ENCODE measurements at regions not wholly inside any gene's neighbourhood (a gene's known extent, or its start where the extent isn't known, plus 50 kb on each side); places are given as distances from the start of the nearest gene placed in this dataset.

GRCh38 chr3:10629671-10630040 lies 124.3 kb upstream of the ATP2B2 start:
- TF ChIP-seq POLR2A (IDR thresholded peaks at IDR 0.05; ENCODE audit: borderline replicate concordance, extremely low read depth, insufficient read depth, insufficient read length) (no peak), REST (IDR thresholded peaks at IDR 0.05; ENCODE audit: low read depth) (no peak), CBX3 (IDR thresholded peaks at IDR 0.05; ENCODE audit: low read depth) (no peak), MAX (IDR thresholded peaks at IDR 0.05) (no peak), TCF7L2 (IDR thresholded peaks at IDR 0.05; ENCODE audit: borderline replicate concordance, extremely low read depth, insufficient read depth, insufficient read length) (no peak), EGR1 (IDR thresholded peaks at IDR 0.05; ENCODE audit: low read depth) (no peak), CEBPB (IDR thresholded peaks at IDR 0.05; ENCODE audit: low read depth) (no peak), ZFX (IDR thresholded peaks at IDR 0.05) (no peak), POLR2AphosphoS5 (IDR thresholded peaks at IDR 0.05; ENCODE audit: low read depth, low read length) (no peak), JUND (IDR thresholded peaks at IDR 0.05) (no peak), FOSL1 (IDR thresholded peaks at IDR 0.05; ENCODE audit: low read depth) (no peak), SP1 (IDR thresholded peaks at IDR 0.05; ENCODE audit: low read depth) (no peak), CTCF (IDR thresholded peaks at IDR 0.05 in 2 of 3, conservative IDR thresholded peaks at IDR 0.05 in 1 of 3; ENCODE audit: borderline replicate concordance in 1 of 3, insufficient read depth in 1 of 3, low read depth in 2 of 3, low read length in 2 of 3) (no peak), SRF (IDR thresholded peaks at IDR 0.05; ENCODE audit: low read depth) (no peak)
- no peaks in the 10 kb centered on the region for H3K9me3 ChIP-seq (ENCODE audit: control insufficient read depth in 1 of 2, insufficient read depth in 1 of 2, low read depth in 1 of 2, low read length in 2 of 2)
- no peaks in the 10 kb centered on the region for H3K27me3 ChIP-seq (ENCODE audit: insufficient read depth, low read length)
- ChIA-PET CTCF (no interaction called here), POLR2A (no interaction called here), RAD21 (ENCODE audit: low non-redundant PET in 1 of 2, low total read pairs in 2 of 2, uncharacterized antibody in 2 of 2, unreplicated experiment in 2 of 2) (no interaction called here)
- H4K20me1 ChIP-seq (ENCODE audit: insufficient read depth), result no peaks in the 10 kb centered on the region
- H3K4me1 ChIP-seq (ENCODE audit: control insufficient read depth in 1 of 2, insufficient read depth in 2 of 2, low read length in 2 of 2), result peaks cover 8 to 14% of the 10 kb centered on the region in 2 experiments; a peak in 3 of 4 replicates
- no peak overlapping the region for H2AFZ ChIP-seq (ENCODE audit: low read depth, low read length, poor library complexity, severe bottlenecking)
- H3K4me3 ChIP-seq (replicated peaks in 1 of 2; ENCODE audit: low read depth in 1 of 2, low read length in 2 of 2), result no peak overlapping the region
- DNase-seq (ENCODE audit: low read depth, low spot score) (no peak), ATAC-seq (no peak)
- intact Hi-C loops (cut with micrococcal nuclease), result no loop called here
- H3K36me3 ChIP-seq (ENCODE audit: control insufficient read depth in 1 of 2, insufficient read depth in 2 of 2, low read length in 2 of 2), result no peaks in the 10 kb centered on the region
- no peaks in the 10 kb centered on the region for H3K79me2 ChIP-seq (ENCODE audit: insufficient read depth, low read length)
- no TSS peak for BruUV-seq (replicated peaks)
- no peaks in the 10 kb centered on the region for H3K9me2 ChIP-seq (ENCODE audit: insufficient read depth)
- H3K4me2 ChIP-seq (ENCODE audit: low read length), result no peak overlapping the region
- H3K27ac ChIP-seq (ENCODE audit: low read depth, low read length), result no peak overlapping the region
- no peak overlapping the region for H3K9ac ChIP-seq (ENCODE audit: low read length)

All from HCT116 (cell line).